Adipocyte (in vitro differentiated cells): ENCODE measurements at regions not wholly inside any gene's neighbourhood (a gene's known extent, or its start where the extent isn't known, plus 50 kb on each side); places are given as distances from the start of the nearest gene placed in this dataset.

Experiments used
- DNase-seq: peaks from one replicate; pipeline ENCODE4 v3.0.0-alpha.2; 2015; ENCODE audit warnings: low read depth
- H3K27me3 ChIP-seq: replicated peaks from 2 replicates; pipeline ENCODE4 v1.7.0; 2013; ENCODE audit warnings: mild to moderate bottlenecking, low read length, moderate library complexity; ENCODE audit not compliant: control insufficient read depth, insufficient read depth
- H3K36me3 ChIP-seq: 2 replicates; pipeline ENCODE4 v1.7.0; 2013; ENCODE audit warnings: low read length, mild to moderate bottlenecking, moderate library complexity; ENCODE audit not compliant: control insufficient read depth, insufficient read depth, severe bottlenecking
- H3K4me1 ChIP-seq: 2 replicates; pipeline ENCODE4 v1.7.0; 2013; ENCODE audit warnings: mild to moderate bottlenecking, low read length, moderate library complexity; ENCODE audit not compliant: control insufficient read depth, insufficient read depth
- H3K4me3 ChIP-seq: 2 replicates; pipeline ENCODE4 v1.7.0; 2013; ENCODE audit warnings: mild to moderate bottlenecking, low read length, moderate library complexity
- H3K9ac ChIP-seq: 2 replicates; pipeline ENCODE4 v1.7.0; 2013; ENCODE audit warnings: mild to moderate bottlenecking, low read length, moderate library complexity
- H3K9me3 ChIP-seq: 2 replicates; pipeline ENCODE4 v1.7.0; 2013; ENCODE audit warnings: mild to moderate bottlenecking, low read length, moderate library complexity; ENCODE audit not compliant: control insufficient read depth

DNA sequence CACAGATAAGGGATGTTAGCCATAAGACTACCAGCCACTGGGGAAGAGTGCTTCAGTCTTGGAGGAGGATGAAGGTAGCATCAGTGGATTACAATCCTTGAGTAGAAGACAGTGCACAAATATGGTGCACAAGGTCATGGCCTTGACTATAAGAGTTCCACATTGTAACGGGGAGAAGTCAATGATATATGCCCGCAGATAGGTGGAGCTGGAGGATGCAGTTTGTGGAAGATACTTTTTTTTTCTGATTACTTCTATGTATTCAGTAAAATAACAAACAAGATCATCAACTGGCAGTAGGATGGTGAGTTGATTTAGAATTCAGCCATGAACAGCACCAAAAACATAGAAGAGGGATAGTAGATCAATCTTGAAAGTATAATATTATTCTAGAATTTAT is 926.8 kb upstream of the MIR17HG start:
- Histone ChIP-seq H3K36me3 (no peaks in the 10 kb centered on the region), H3K4me3 (no peak overlapping the region), H3K9me3 (no peaks in the 10 kb centered on the region), H3K9ac (no peak overlapping the region), H3K27me3 (no peaks in the 10 kb centered on the region), H3K4me1 (peaks cover 16% of the 10 kb centered on the region)
- DNase-seq: peak; percentile 11

DNA sequence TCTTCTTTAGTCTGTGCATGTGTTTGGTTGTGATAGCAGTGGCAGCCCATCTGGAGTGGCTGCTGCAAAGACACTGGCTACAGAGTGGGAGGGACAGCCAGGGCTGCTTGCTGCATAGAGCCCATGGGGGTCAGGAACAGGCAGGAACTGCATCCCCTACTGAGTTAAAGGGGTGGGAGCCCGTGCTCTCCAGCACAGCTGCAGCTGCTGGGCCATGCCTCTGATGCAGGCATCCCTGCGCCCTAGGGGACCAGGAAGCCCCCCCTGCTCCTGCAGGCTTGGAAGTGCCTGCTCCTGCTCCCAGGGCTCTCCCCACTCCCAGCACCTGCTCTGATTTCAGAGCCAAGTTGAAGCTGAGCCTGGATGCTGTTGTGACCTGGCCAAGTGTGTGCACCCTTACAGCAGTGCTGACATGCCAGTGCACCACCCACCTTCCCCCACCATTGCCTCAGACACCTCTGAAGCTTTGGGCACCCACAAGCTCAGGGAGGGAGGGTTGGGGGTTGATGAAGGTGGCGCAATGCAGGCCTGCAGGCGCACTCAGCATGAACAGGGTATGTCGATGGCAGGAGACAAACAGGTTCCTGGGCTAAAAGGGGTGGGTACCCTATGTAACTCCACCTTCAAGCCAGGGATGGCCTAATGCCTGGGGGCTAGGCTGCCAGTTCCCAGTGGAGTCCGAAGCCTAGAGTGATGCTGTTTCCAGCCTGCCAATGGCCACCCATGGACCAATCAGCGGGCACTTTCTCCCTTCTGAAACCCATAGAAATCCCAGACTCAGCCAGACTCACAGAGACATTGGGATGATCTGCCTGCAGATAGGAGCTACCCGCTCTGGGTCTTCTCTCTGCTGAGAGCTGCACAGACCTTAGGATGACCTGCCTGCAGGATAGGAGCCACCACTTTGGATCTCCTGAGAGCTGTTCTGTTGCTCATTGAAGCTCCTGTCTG is 919.9 kb upstream of the MIR17HG start:
- Histone ChIP-seq H3K36me3 (no peaks in the 10 kb centered on the region), H3K9me3 (no peaks in the 10 kb centered on the region), H3K4me3 (no peak overlapping the region), H3K27me3 (no peaks in the 10 kb centered on the region), H3K9ac (no peak overlapping the region), H3K4me1 (peaks cover 11% of the 10 kb centered on the region)
- DNase-seq: no peak

GRCh38 chr13:90428522-90429210 is 918.8 kb upstream of the MIR17HG start:
- H3K4me1 ChIP-seq: peaks cover 11% of the 10 kb centered on the region
- H3K9ac ChIP-seq: no peak overlapping the region
- H3K9me3 ChIP-seq: no peaks in the 10 kb centered on the region
- H3K27me3 ChIP-seq: no peaks in the 10 kb centered on the region
- no peaks in the 10 kb centered on the region for H3K36me3 ChIP-seq
- H3K4me3 ChIP-seq: no peak overlapping the region
- DNase-seq: no peak

GRCh38 chr13:90430127-90430526 is 917.4 kb upstream of the MIR17HG start:
- DNase-seq: no peak
- Histone ChIP-seq H3K9me3 (peaks cover 4% of the 10 kb centered on the region), H3K36me3 (no peaks in the 10 kb centered on the region), H3K27me3 (no peaks in the 10 kb centered on the region), H3K4me3 (no peak overlapping the region), H3K9ac (no peak overlapping the region), H3K4me1 (peaks cover 11% of the 10 kb centered on the region)

GRCh38 chr13:90436697-90437096 is 910.8 kb upstream of the MIR17HG start:
- no peak for DNase-seq

GRCh38 chr13:90438576-90438975 is 908.9 kb upstream of the MIR17HG start:
- Histone ChIP-seq H3K36me3 (no peaks in the 10 kb centered on the region), H3K9ac (peak overlapping the region; percentile 86), H3K9me3 (peaks cover 5% of the 10 kb centered on the region), H3K4me3 (peak overlapping the region; percentile 78), H3K4me1 (peaks cover 13% of the 10 kb centered on the region), H3K27me3 (no peaks in the 10 kb centered on the region)
- DNase-seq: no peak

More at GRCh38 chr13:90436697-90437096, 910.8 kb upstream of the MIR17HG start:
- Histone ChIP-seq H3K27me3 (no peaks in the 10 kb centered on the region), H3K9me3 (peaks cover 5% of the 10 kb centered on the region), H3K36me3 (no peaks in the 10 kb centered on the region), H3K4me3 (no peak overlapping the region), H3K4me1 (peaks cover 13% of the 10 kb centered on the region), H3K9ac (no peak overlapping the region)

DNA sequence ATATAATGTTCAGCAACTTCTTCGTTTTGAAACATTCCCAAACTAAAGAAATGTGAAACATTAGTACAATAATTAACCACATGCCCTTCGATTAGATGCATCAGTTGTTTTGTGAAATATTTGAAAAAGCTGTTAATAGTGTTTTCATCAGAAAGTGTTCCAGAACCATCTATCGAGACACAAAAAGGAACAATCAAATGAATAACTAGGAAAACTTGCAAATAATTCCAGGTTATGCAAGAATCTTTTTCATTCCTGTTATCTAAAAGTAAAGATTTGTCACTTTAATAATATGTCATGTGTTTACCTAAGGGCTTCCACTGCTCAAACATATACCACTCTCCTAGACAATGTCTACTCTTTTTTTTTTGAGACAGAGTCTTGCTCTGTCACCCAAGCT is 904.2 kb upstream of the MIR17HG start:
- Histone ChIP-seq H3K27me3 (no peaks in the 10 kb centered on the region), H3K36me3 (no peaks in the 10 kb centered on the region), H3K9me3 (no peaks in the 10 kb centered on the region), H3K4me3 (no peak overlapping the region), H3K4me1 (peaks cover 29% of the 10 kb centered on the region), H3K9ac (peak overlapping the region; percentile 64)
- no peak for DNase-seq

- H3K9ac ChIP-seq: peak overlapping the region; percentile 64
- no peaks in the 10 kb centered on the region for H3K9me3 ChIP-seq
- H3K4me1 ChIP-seq: peaks cover 22% of the 10 kb centered on the region
- DNase-seq: no peak
- H3K4me3 ChIP-seq: no peak overlapping the region
- no peaks in the 10 kb centered on the region for H3K27me3 ChIP-seq
- no peaks in the 10 kb centered on the region for H3K36me3 ChIP-seq
Measured at GRCh38 chr13:90444232-90444631, 903.3 kb upstream of the MIR17HG start.

DNA sequence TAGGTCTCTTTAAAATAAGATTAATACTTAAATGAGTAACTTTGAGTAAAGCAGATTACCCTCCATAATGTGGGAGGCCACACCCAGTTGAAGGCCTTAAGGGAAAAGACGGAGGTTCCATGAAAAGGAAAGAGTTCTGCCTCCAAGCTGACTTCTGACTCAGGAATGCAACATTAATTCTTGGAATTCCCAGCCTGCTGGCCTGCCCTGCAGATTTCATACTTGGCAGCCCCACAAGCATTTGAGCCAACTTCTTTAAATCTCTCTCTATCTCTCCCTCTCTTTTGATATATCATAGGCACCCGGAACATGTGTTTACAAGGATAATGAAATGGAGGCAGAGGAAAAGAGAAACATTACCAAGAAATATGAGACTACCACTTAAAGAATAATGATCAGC is 902.3 kb upstream of the MIR17HG start:
- no peaks in the 10 kb centered on the region for H3K36me3 ChIP-seq
- peak overlapping the region; percentile 64 for H3K9ac ChIP-seq
- no peaks in the 10 kb centered on the region for H3K27me3 ChIP-seq
- H3K9me3 ChIP-seq: no peaks in the 10 kb centered on the region
- peak overlapping the region; percentile 16 for H3K4me3 ChIP-seq
- DNase-seq: peak; percentile 91
- H3K4me1 ChIP-seq: peaks cover 22% of the 10 kb centered on the region

GRCh38 chr13:90447034-90447733 is 900.3 kb upstream of the MIR17HG start:
- Histone ChIP-seq H3K9me3 (no peaks in the 10 kb centered on the region), H3K4me1 (peaks cover 22% of the 10 kb centered on the region), H3K4me3 (no peak overlapping the region), H3K9ac (no peak overlapping the region), H3K27me3 (no peaks in the 10 kb centered on the region), H3K36me3 (no peaks in the 10 kb centered on the region)
- no peak for DNase-seq

DNA sequence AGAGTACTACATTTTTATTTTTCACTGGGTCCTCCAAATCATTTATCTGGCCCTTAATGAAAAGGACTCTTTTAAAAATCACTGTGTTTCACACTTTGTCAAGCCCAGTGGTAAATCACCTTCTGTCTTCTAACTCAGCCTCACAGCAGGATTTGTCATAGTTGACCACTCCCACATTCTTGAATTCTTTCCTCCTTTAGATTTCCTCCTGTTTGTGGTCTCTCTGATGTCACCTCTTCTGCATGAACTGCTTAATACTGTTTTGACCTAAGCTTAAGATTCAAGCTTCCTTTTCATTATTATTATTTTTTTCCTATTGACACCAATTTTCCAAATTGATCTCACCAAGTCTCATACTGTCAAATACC is 899.8 kb upstream of the MIR17HG start:
- peak; percentile 24 for DNase-seq
- Histone ChIP-seq H3K36me3 (no peaks in the 10 kb centered on the region), H3K9me3 (no peaks in the 10 kb centered on the region), H3K27me3 (no peaks in the 10 kb centered on the region), H3K4me3 (no peak overlapping the region), H3K9ac (no peak overlapping the region), H3K4me1 (peaks cover 22% of the 10 kb centered on the region)
